Epithelial cell of proximal tubule (primary cell): ENCODE measurements at regions not wholly inside any gene's neighbourhood (a gene's known extent, or its start where the extent isn't known, plus 50 kb on each side); places are given as distances from the start of the nearest gene placed in this dataset.

ENCODE experiments used
- DNase-seq: peaks from one replicate; pipeline ENCODE4 v3.0.0-alpha.2; 2011; ENCODE audit warnings: low read depth
- H3K4me3 ChIP-seq: 2 replicates; pipeline ENCODE4 v1.5.1; 2011; ENCODE audit warnings: low read depth, mild to moderate bottlenecking, low read length
- CTCF ChIP-seq: conservative IDR thresholded peaks from 2 replicates; pipeline ENCODE4 v1.5.1; 2012; ENCODE audit warnings: low read depth, mild to moderate bottlenecking, low read length

GRCh38 chr2:37786191-37786698 lies 114.8 kb upstream of the CDC42EP3 start:
- no peak for DNase-seq
- no peak for TF ChIP-seq CTCF
- no peak overlapping the region for H3K4me3 ChIP-seq

GRCh38 chr2:37786854-37787253 lies 115.4 kb upstream of the CDC42EP3 start:
- no peak overlapping the region for H3K4me3 ChIP-seq
- no peak for DNase-seq

GRCh38 chr2:37788602-37789209 lies 117.3 kb upstream of the CDC42EP3 start:
- no peak for TF ChIP-seq CTCF
- no peak overlapping the region for H3K4me3 ChIP-seq
- DNase-seq: no peak

More at GRCh38 chr2:37786854-37787253, 115.4 kb upstream of the CDC42EP3 start:
- TF ChIP-seq CTCF: no peak

- no peak for TF ChIP-seq CTCF
- DNase-seq: no peak
- H3K4me3 ChIP-seq: no peak overlapping the region
Observed at GRCh38 chr2:37790019-37790418, 118.6 kb upstream of the CDC42EP3 start.

GRCh38 chr2:37790462-37790861 lies 119.0 kb upstream of the CDC42EP3 start:
- no peak for TF ChIP-seq CTCF
- no peak for DNase-seq

GRCh38 chr2:37792366-37792765 lies 120.9 kb upstream of the CDC42EP3 start:
- no peak for TF ChIP-seq CTCF
- no peak overlapping the region for H3K4me3 ChIP-seq
- DNase-seq: no peak

More at GRCh38 chr2:37790462-37790861, 119.0 kb upstream of the CDC42EP3 start:
- H3K4me3 ChIP-seq: no peak overlapping the region

GRCh38 chr2:37793004-37793403 lies 121.6 kb upstream of the CDC42EP3 start:
- DNase-seq: no peak
- no peak for TF ChIP-seq CTCF
- H3K4me3 ChIP-seq: no peak overlapping the region
